Subcutaneous adipose tissue (tissue), 1 donor: ENCODE measurements at regions not wholly inside any gene's neighbourhood (a gene's known extent, or its start where the extent isn't known, plus 50 kb on each side); places are given as distances from the start of the nearest gene placed in this dataset.

ENCODE experiments used
- TF ChIP-seq, protein P1 (sequence below): fragments of 450-650 bp; IDR thresholded peaks from one replicate; pipeline ENCODE4 v1.5.1; 2016; ENCODE audit warnings: low read depth, mild to moderate bottlenecking, control low read depth, antibody characterized with exemption, moderate library complexity

DNA sequence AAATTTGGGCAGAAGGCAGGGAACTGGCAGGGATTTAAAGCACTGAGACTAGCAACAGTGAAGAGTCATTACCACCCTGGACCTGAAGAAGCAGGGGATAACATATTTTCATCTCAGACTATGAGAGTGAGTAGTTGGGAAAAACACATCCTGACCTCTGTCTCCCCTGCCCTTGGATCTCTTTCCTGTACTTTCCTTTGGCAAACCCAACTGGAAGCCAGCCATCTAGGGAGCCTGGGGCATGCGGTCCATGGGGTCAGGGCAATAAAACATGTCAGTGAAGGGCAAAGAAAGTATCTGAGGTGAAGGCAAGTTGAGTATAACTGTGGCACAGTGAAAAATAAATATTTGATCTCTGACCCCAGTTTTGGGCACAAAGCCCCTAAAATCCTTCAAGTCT lies 698.2 kb downstream of the DOK5 start:
- TF ChIP-seq, protein P1, sequence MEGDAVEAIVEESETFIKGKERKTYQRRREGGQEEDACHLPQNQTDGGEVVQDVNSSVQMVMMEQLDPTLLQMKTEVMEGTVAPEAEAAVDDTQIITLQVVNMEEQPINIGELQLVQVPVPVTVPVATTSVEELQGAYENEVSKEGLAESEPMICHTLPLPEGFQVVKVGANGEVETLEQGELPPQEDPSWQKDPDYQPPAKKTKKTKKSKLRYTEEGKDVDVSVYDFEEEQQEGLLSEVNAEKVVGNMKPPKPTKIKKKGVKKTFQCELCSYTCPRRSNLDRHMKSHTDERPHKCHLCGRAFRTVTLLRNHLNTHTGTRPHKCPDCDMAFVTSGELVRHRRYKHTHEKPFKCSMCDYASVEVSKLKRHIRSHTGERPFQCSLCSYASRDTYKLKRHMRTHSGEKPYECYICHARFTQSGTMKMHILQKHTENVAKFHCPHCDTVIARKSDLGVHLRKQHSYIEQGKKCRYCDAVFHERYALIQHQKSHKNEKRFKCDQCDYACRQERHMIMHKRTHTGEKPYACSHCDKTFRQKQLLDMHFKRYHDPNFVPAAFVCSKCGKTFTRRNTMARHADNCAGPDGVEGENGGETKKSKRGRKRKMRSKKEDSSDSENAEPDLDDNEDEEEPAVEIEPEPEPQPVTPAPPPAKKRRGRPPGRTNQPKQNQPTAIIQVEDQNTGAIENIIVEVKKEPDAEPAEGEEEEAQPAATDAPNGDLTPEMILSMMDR: no peak

DNA sequence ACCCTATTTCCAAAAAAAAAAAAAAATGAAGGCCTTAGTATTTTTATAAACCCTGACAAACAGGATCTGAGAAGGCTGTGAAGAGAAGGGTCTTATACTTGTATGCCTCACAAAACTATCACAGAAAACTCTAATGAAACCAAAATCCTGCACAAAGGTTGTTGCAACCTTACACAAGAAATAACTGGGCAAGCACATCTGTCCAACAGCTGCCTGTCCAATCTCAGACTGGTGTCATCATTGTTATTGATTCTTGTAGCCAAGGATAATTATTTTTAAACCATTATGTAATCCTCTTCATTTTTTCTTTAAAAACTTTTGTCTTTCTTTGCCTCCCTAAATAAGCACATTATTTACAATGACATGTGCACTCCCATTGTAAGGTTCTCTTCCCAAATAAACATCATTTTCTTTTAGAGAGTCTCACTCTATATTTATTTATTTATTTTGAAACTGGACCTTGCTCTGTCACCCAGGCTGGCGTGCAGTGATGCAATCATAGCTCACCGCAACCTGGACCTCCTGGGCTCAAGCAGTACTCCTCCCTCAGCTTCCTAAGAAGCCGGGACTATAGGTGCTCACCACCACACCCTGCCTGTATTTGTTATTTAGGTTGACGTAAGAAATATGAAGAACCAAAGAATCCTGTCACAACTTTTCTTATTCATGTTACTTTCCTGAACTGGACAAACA lies 697.1 kb downstream of the DOK5 start:
- TF ChIP-seq, protein P1: no peak

DNA sequence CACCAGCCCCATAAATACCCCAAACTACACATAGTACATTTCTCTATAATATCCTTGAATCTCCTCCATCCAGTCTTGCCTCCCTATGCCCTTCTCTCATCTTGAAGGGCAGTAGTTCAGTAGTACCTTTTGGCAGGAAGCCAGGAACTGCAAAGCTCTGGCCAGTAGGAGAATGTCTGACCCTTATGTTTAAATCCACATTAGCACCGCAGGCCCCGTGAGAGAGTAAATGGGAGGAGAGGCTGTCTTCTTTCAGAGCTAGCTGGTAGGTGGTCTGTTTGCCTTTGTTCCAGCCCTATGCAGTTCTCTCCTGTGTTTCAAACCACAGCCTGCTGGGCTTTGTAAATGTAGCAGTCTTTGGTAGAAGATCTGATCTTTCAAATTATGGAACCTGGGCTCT lies 690.7 kb downstream of the DOK5 start:
- TF ChIP-seq, protein P1: no peak

DNA sequence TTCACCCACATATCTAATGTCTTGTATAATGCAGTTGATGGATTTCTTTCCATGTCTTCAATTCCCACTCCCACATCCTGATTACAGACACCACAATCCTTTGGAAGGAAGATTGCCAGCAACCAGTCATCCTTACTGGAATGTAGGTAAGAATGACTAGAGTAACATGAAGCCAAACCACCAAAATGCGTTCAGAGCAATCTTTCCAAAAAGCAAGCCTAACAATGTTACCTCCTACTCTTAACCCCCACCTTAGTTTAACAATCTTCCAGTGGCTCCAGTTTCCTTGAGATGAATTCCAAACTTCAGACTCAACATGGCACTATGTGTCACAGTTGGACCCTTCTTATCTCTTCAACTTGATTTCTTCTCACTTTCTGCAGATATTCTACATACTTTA lies 685.6 kb downstream of the DOK5 start:
- TF ChIP-seq, protein P1: no peak

DNA sequence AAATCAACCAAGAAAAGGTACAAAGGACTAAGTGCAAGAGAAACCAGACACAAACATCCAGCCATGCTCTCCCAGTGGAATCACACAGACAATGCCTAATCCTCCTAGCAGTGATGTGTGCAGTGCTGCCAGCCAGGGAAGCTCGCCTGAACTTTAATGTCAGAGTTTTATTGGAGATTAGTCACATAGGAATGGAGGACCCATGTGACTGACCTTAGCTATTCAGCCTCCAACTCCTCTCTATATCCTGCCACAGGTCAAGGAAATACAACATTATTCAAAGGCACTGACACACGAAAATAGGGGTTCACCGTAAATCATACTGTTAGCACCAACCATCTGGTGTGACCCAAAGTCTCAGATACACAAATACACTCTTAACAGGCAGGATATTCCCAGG lies 684.6 kb downstream of the DOK5 start:
- TF ChIP-seq, protein P1: no peak

DNA sequence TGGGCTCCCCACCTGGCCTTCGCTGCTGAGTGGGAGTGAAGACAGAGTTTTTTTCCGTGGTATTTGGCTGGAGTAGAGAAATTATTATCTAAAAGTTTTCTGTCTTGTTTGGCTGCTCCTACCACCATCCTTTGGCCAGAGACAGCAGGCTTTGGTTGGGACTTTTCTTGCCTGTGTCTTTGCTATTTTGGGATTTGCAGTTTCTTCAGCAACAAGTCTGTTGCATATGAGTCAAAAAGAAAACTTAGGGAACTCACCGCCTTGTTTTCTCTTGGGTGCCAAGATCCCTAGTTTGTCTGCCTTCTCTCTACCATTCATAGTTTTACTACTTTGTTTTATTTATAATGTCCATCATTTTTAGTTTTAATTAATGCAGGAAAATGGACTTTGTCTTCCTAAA lies 683.8 kb downstream of the DOK5 start:
- TF ChIP-seq, protein P1: no peak

DNA sequence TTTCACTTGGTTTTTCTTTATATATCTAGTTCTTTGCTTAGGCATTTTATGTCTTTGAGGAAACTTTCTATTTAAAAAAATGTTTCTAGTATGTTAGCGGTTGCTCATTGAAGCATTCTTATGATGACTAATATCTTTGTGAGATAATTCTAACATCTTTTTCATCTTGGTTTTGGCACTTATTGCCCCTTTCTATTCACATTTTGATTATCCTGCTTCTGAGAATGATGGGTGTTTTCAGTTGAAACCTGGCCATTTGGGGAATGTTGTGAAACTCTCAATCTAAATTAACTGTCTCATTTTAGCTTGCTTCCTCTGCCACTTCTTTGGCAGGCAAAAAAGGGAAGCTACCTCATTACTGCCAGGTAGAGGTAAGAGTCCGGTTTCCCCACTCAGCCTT lies 683.1 kb downstream of the DOK5 start:
- TF ChIP-seq, protein P1: no peak
